Heart right ventricle (tissue), 16 donors: ENCODE measurements at regions not wholly inside any gene's neighbourhood (a gene's known extent, or its start where the extent isn't known, plus 50 kb on each side); places are given as distances from the start of the nearest gene placed in this dataset.

Source experiments
- ATAC-seq, 8 donors: fragments of 200-7000 bp; cut with Tn5 transposase; one replicate each; pipeline ENCODE4 v1.9.1; 2020; ENCODE audit warnings: mild to moderate bottlenecking in 8 of 8, moderate library complexity in 8 of 8, moderate number of reproducible peaks in 1 of 8
- DNase-seq, 2 donors: peaks; one replicate each; pipeline ENCODE4 v3.0.0-alpha.2; 2020
- H3K27ac ChIP-seq, 10 donors: fragments of 200-600 bp; sonication (generic) in 2 of 10; one replicate each; pipeline versions ENCODE4 v1.5.0 to v1.8.0; 2020 to 2022; ENCODE audit warnings: mild to moderate bottlenecking in 3 of 10
- H3K27me3 ChIP-seq, 7 donors: fragments of 200-600 bp; one replicate each; pipeline ENCODE4 v1.8.0; 2021 to 2022; ENCODE audit warnings: mild to moderate bottlenecking in 2 of 7
- H3K36me3 ChIP-seq, 9 donors: fragments of 200-600 bp; sonication (generic) in 1 of 9; one replicate each; pipeline versions ENCODE4 v1.5.0 to v1.8.0; 2020 to 2022; ENCODE audit warnings: mild to moderate bottlenecking in 2 of 9
- H3K4me1 ChIP-seq, 9 donors: fragments of 200-600 bp; sonication (generic) in 1 of 9; one replicate each; pipeline versions ENCODE4 v1.5.0 to v1.8.0; 2020 to 2022; ENCODE audit warnings: mild to moderate bottlenecking in 4 of 9
- H3K4me3 ChIP-seq, 10 donors: fragments of 200-600 bp; sonication (generic) in 2 of 10; one replicate each; pipeline versions ENCODE4 v1.5.0 to v1.8.0; 2020 to 2022; ENCODE audit warnings: mild to moderate bottlenecking in 7 of 10, moderate library complexity in 2 of 10
- H3K9me3 ChIP-seq, 11 donors: fragments of 200-600 bp in 10 of 11; sonication (generic) in 2 of 11; one replicate each; pipeline versions ENCODE4 v1.5.0 to v1.8.0; 2013 to 2022; ENCODE audit warnings: mild to moderate bottlenecking in 2 of 11, control low read depth in 1 of 11, moderate library complexity in 1 of 11
- CTCF ChIP-seq, 9 donors: fragments of 200-600 bp; sonication (generic) in 2 of 9; IDR thresholded peaks; one replicate each; pipeline versions ENCODE4 v1.5.0 to v1.8.0; 2021 to 2022; ENCODE audit warnings: antibody characterized with exemption in 9 of 9, mild to moderate bottlenecking in 5 of 9, moderate library complexity in 1 of 9
- WGBS, 2 donors: extraction: QIAGEN DNeasy Blood & Tissue Kit; methylation state at CpG; one replicate each; pipeline ENCODE4 v1.1.7; 2013; ENCODE audit warnings: inconsistent platforms in 1 of 2; 5-methylcytosine and 5-hydroxymethylcytosine counted together
- intact Hi-C, 10 donors: fragments of 100-400 bp; cut with DNase I; formaldehyde crosslinking; loops; one replicate each; pipeline versions ENCODE4 v1.11.1 to v1.14.2; 2022
- donor health status: Arrhythmogenic right ventricular cardiomyopathy.
- donor health status: ischemic (EF 13 %, LVEDD 7.1; RV severe dilation, severe dysfunction).
- donor health status: healthy with polysubstance abuse.
- donor health status: DM: no; HTN: yes; CAD: no.
- donor health status: DM: no; HTN: no; CAD: no.
- donor health status: ischemic (EF 25% LVEDD 6.9; RV normal size, moderate dysfunction).
- donor health status: ischemic (EF 25% LVEDD 5.7; RV mildly dilated, moderate dysfunction).
- donor health status: healthy.
- donor health status: DM: yes; HTN: yes; CAD: no.
- donor health status: Ischemic cardiomyopathy.
- donor health status: ischemic (EF 35%, LVEDD 5.7; RV mildly dilated, moderate dysfunction).
- donor health status: nonischemic (EF 11% LVEDD 7.7; RV severe dilation, severe dysfunction).
- donor health status: DM: yes; HTN: yes; CAD: no.
- donor health status: PGD.
- donor health status: ischemic (EF 29% LVEDD 5.4; RV normal size, mild dysfunction).
- donor health status: nonischemic (EF 23%, LVEDD 6.1; RV moderate dilation, normal function).

- H3K36me3 ChIP-seq = no peaks in the 10 kb centered on the region
- no peak for ATAC-seq
- no peak for TF ChIP-seq CTCF (IDR thresholded peaks at IDR 0.05)
- H3K27ac ChIP-seq = no peak overlapping the region
- H3K4me3 ChIP-seq = no peak overlapping the region
- no peaks in the 10 kb centered on the region for H3K9me3 ChIP-seq
- peaks cover 0 to 11% (median 0%) of the 10 kb centered on the region in 7 donors for H3K27me3 ChIP-seq
- intact Hi-C loops = no loop called here
- no peak for DNase-seq
- 72 to 79% methylated on average over 7 of the region's 7 CpGs for WGBS, 2 donors
- H3K4me1 ChIP-seq = no peaks in the 10 kb centered on the region
These were observed 220.1 kb upstream of the MPHOSPH6 start for GRCh38 chr16:82389956-82390650.

GRCh38 chr16:82386761-82387160 lies 216.7 kb upstream of the MPHOSPH6 start:
- DNase-seq (no peak), ATAC-seq (no peak)
- Histone ChIP-seq H3K9me3 (no peaks in the 10 kb centered on the region), H3K36me3 (no peaks in the 10 kb centered on the region), H3K27me3 (peaks cover 0 to 4% (median 0%) of the 10 kb centered on the region in 7 donors), H3K27ac (no peak overlapping the region), H3K4me3 (no peak overlapping the region), H3K4me1 (no peaks in the 10 kb centered on the region)
- intact Hi-C loops = no loop called here
- WGBS, 2 donors = 52 to 68% methylated on average over 1 of the region's 1 CpG
- no peak for TF ChIP-seq CTCF (IDR thresholded peaks at IDR 0.05)

GRCh38 chr16:82384949-82385348 lies 214.9 kb upstream of the MPHOSPH6 start:
- Histone ChIP-seq H3K27me3 (peaks cover 0 to 4% (median 0%) of the 10 kb centered on the region in 7 donors), H3K9me3 (peaks cover 0 to 4% (median 0%) of the 10 kb centered on the region in 11 donors), H3K27ac (no peak overlapping the region), H3K36me3 (no peaks in the 10 kb centered on the region), H3K4me3 (no peak overlapping the region), H3K4me1 (no peaks in the 10 kb centered on the region)
- ATAC-seq (no peak), DNase-seq (no peak)
- intact Hi-C loops = no loop called here
- WGBS, 2 donors = 83 to 84% methylated on average over 4 of the region's 4 CpGs
- TF ChIP-seq CTCF (IDR thresholded peaks at IDR 0.05) = no peak

GRCh38 chr16:82384017-82384416 lies 214.0 kb upstream of the MPHOSPH6 start:
- H3K27ac ChIP-seq = no peak overlapping the region
- no peak for TF ChIP-seq CTCF (IDR thresholded peaks at IDR 0.05)
- H3K9me3 ChIP-seq = peaks cover 0 to 4% (median 0%) of the 10 kb centered on the region in 11 donors
- ATAC-seq (no peak), DNase-seq (no peak)
- H3K36me3 ChIP-seq = no peaks in the 10 kb centered on the region
- no peak overlapping the region for H3K4me3 ChIP-seq
- WGBS, 2 donors = 46 to 48% methylated on average over 4 of the region's 4 CpGs
- H3K27me3 ChIP-seq = peaks cover 0 to 4% (median 0%) of the 10 kb centered on the region in 7 donors
- intact Hi-C loops = no loop called here
- H3K4me1 ChIP-seq = no peaks in the 10 kb centered on the region
